OCI-LY3 (cell line): ENCODE measurements at regions not wholly inside any gene's neighbourhood (a gene's known extent, or its start where the extent isn't known, plus 50 kb on each side); places are given as distances from the start of the nearest gene placed in this dataset.

Experiments
- H2AFZ ChIP-seq: fragments of 200-600, 300-600 bp; shearing (Covaris generic); 2 replicates; pipeline ENCODE4 v1.6.0; 2014; ENCODE audit warnings: antibody characterized with exemption, low read depth, low read length
- H3K27ac ChIP-seq: fragments of 200-600, 300-600 bp; sonication (generic); 2 replicates; pipeline ENCODE4 v1.5.1; 2014; ENCODE audit warnings: mild to moderate bottlenecking, low read length, moderate library complexity, mixed read lengths
- H3K27me3 ChIP-seq: fragments of 200-600, 300-600 bp; sonication (generic); 2 replicates; pipeline ENCODE4 v1.6.1; 2014; ENCODE audit warnings: low read depth, low read length, mixed read lengths
- H3K36me3 ChIP-seq: fragments of 200-600, 300-600 bp; sonication (generic); replicated peaks from 2 replicates; pipeline ENCODE3; 2014; ENCODE audit warnings: low read depth, low read length, mixed read lengths
- H3K4me1 ChIP-seq: fragments of 300-600, 200-600 bp; sonication (generic); 2 replicates; pipeline ENCODE4 v1.6.1; 2014; ENCODE audit warnings: low read length, mixed read lengths
- H3K4me2 ChIP-seq: fragments of 200-600, 300-600 bp; sonication (generic); 2 replicates; pipeline ENCODE4 v1.6.1; 2014; ENCODE audit warnings: low read length, mixed read lengths
- H3K4me3 ChIP-seq: fragments of 300-600, 200-600 bp; sonication (generic); 2 replicates; pipeline ENCODE4 v1.5.1; 2014; ENCODE audit warnings: antibody characterized with exemption, mild to moderate bottlenecking, low read length, moderate library complexity
- H3K79me2 ChIP-seq: fragments of 300-600, 200-600 bp; shearing (Covaris generic); 2 replicates; pipeline ENCODE4 v1.6.1; 2014; ENCODE audit warnings: mild to moderate bottlenecking, low read length, mixed read lengths
- H3K9ac ChIP-seq: fragments of 300-600, 200-600 bp; shearing (Covaris generic); 2 replicates; pipeline ENCODE4 v1.6.0; 2014; ENCODE audit warnings: mild to moderate bottlenecking, low read length, moderate library complexity
- H3K9me3 ChIP-seq: fragments of 200-600, 300-600 bp; shearing (Covaris generic); 2 replicates; pipeline ENCODE4 v1.6.1; 2014; ENCODE audit warnings: low read length, mixed read lengths; ENCODE audit not compliant: insufficient read depth
- H4K20me1 ChIP-seq: fragments of 200-600, 300-600 bp; sonication (generic); 2 replicates; pipeline ENCODE4 v1.6.1; 2016; ENCODE audit warnings: low read length, mixed read lengths; ENCODE audit not compliant: insufficient read depth
- CTCF ChIP-seq: fragments of 200-600, 300-600 bp; sonication (generic); IDR thresholded peaks from 2 replicates; pipeline ENCODE4 v1.5.1; 2014; ENCODE audit warnings: antibody characterized with exemption, low read length, low read depth
- EZH2phosphoT487 ChIP-seq: fragments of 200-600 bp; shearing (Covaris generic); IDR thresholded peaks from 2 replicates; pipeline ENCODE4 v1.6.1; 2018; ENCODE audit warnings: antibody characterized with exemption, mixed run types, low read depth

DNA sequence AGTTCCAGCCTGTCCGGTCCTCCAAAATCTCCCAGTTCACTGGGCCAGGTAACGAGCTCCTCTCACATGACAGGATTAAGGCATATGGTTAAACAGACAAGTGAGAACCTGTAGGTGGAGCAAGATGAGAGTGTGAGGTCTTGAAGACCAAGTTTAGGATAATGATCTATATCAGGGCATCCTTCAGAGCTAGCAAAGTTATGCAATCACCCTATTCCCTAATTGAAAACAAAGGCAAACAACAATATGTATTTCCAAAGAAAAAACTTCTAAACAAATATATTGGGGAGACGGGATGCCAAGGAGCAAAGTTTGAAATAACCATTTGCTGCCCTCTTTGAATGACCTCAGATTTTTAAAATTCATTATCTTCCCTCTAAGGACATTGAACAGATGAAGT lies 571.2 kb downstream of the BCL11B start:
- Histone ChIP-seq H3K9ac (no peak overlapping the region), H2AFZ (no peak overlapping the region), H3K36me3 (peaks cover 15% of the 10 kb centered on the region), H3K4me2 (no peak overlapping the region), H3K27me3 (no peaks in the 10 kb centered on the region), H3K9me3 (no peaks in the 10 kb centered on the region), H3K4me1 (peaks cover 34% of the 10 kb centered on the region), H3K4me3 (no peak overlapping the region), H4K20me1 (no peaks in the 10 kb centered on the region), H3K79me2 (no peaks in the 10 kb centered on the region), H3K27ac (no peak overlapping the region)
- TF ChIP-seq CTCF (no peak; the same call in 1 of the 2 replicates), EZH2phosphoT487 (no peak)

GRCh38 chr14:98701377-98701776 lies 570.6 kb downstream of the BCL11B start:
- no peaks in the 10 kb centered on the region for H3K9me3 ChIP-seq
- H3K27me3 ChIP-seq = no peaks in the 10 kb centered on the region
- H2AFZ ChIP-seq = no peak overlapping the region
- H3K4me3 ChIP-seq = no peak overlapping the region
- H4K20me1 ChIP-seq = no peaks in the 10 kb centered on the region
- no peak overlapping the region for H3K4me2 ChIP-seq
- H3K4me1 ChIP-seq = peaks cover 27% of the 10 kb centered on the region
- H3K79me2 ChIP-seq = no peaks in the 10 kb centered on the region
- no peak overlapping the region for H3K27ac ChIP-seq
- H3K9ac ChIP-seq = no peak overlapping the region
- TF ChIP-seq CTCF (no peak), EZH2phosphoT487 (no peak)
- H3K36me3 ChIP-seq = peaks cover 15% of the 10 kb centered on the region

DNA sequence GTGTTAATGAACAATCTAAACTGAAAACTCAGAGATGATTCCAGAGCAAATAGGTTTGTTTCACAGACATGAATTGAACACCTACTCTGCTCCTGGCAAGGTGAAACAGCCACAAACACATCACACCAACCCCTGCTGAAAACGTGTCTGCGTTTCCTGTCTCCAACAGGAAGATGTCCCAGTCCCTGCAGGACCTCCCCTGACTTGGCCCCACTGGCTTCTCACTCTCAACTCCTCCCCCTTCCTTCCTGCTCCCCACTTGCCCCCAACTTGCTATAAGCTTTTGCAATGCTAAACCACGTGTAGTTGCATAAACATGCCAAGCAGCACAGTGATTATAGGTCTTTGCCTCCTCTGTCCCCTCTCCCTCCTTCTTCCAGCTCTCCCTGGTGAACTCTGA lies 567.6 kb downstream of the BCL11B start:
- Histone ChIP-seq H3K4me1 (peaks cover 39% of the 10 kb centered on the region), H3K9me3 (no peaks in the 10 kb centered on the region), H3K9ac (no peak overlapping the region), H3K27me3 (no peaks in the 10 kb centered on the region), H3K4me3 (no peak overlapping the region), H3K27ac (no peak overlapping the region), H2AFZ (no peak overlapping the region), H3K4me2 (no peak overlapping the region), H4K20me1 (no peaks in the 10 kb centered on the region), H3K79me2 (no peaks in the 10 kb centered on the region), H3K36me3 (no peaks in the 10 kb centered on the region)
- TF ChIP-seq CTCF = no peak
- TF ChIP-seq EZH2phosphoT487 = no peak

DNA sequence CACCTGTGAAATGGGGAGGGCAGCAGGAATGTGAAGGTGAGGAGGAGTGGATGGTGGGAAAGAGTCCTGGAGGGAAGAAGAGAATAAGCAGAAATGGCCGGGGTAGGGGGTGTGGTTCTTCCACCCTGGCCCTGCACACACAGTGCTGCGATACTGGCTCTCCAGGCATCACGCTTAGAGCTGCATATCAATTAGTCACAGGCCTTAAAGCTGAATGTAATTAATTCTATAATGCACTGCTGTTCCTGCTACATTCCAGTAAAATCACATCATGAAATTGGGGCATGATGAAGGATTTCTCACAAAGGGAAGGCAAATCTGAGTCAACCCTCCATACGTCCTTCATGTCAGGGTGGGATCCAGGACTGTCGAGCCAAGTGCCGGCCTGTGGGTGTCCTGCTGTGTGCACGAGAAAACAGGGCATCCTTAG lies 566.1 kb downstream of the BCL11B start:
- no peak overlapping the region for H3K27ac ChIP-seq
- no peak overlapping the region for H3K4me3 ChIP-seq
- no peak for TF ChIP-seq CTCF
- TF ChIP-seq EZH2phosphoT487 = no peak
- H2AFZ ChIP-seq = no peak overlapping the region; the same call in 1 of the 2 replicates
- no peaks in the 10 kb centered on the region for H4K20me1 ChIP-seq
- H3K9me3 ChIP-seq = no peaks in the 10 kb centered on the region
- H3K4me2 ChIP-seq = no peak overlapping the region
- no peaks in the 10 kb centered on the region for H3K27me3 ChIP-seq
- H3K79me2 ChIP-seq = no peaks in the 10 kb centered on the region
- H3K9ac ChIP-seq = no peak overlapping the region
- H3K36me3 ChIP-seq = no peaks in the 10 kb centered on the region
- H3K4me1 ChIP-seq = peaks cover 44% of the 10 kb centered on the region
